ENCODE measurements at regions not wholly inside any gene's neighbourhood (a gene's known extent, or its start where the extent isn't known, plus 50 kb on each side); places are given as distances from the start of the nearest gene placed in this dataset.

DNA sequence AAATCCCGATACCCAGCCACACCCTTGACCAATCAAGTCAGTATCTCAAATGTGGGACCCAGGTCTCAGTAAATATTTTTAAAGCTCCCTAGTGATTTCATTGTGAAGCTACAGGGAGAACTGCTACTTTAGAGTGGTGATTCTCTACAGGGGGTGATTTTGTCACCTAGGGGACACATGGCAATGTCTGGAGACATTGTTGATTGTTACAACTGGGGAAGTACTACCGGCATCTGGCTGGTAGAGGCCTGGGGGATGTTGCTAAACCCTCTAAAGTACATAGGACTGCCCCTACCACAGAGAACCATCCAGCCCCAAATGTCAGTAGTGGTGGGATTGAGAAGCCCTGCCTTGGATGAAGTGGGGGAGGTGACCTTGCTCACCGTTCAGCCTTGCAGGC is 152.9 kb downstream of the RPS24 start:
- no peaks in the 10 kb centered on the region for H3K27me3 ChIP-seq (ENCODE audit: control insufficient read depth, insufficient read depth, low read length)
- H3K9ac ChIP-seq (ENCODE audit: low read depth, low read length): no peak overlapping the region
- no peaks in the 10 kb centered on the region for H3K36me3 ChIP-seq (ENCODE audit: control insufficient read depth, insufficient read depth, low read length)
- no peak overlapping the region for H3K4me3 ChIP-seq (ENCODE audit: low read depth, low read length)
- no peaks in the 10 kb centered on the region for H3K4me1 ChIP-seq (ENCODE audit: control insufficient read depth, insufficient read depth, low read length)
- H3K27ac ChIP-seq (ENCODE audit: low read depth, low read length): no peak overlapping the region
- H3K9me3 ChIP-seq (ENCODE audit: control insufficient read depth, insufficient read depth, low read length): no peaks in the 10 kb centered on the region

- Histone ChIP-seq H3K27ac (ENCODE audit: low read depth, low read length) (no peak overlapping the region), H3K9me3 (ENCODE audit: control insufficient read depth, insufficient read depth, low read length) (no peaks in the 10 kb centered on the region), H3K9ac (ENCODE audit: low read depth, low read length) (no peak overlapping the region), H3K27me3 (ENCODE audit: control insufficient read depth, insufficient read depth, low read length) (no peaks in the 10 kb centered on the region), H3K4me1 (ENCODE audit: control insufficient read depth, insufficient read depth, low read length) (no peaks in the 10 kb centered on the region), H3K4me3 (ENCODE audit: low read depth, low read length) (no peak overlapping the region), H3K36me3 (ENCODE audit: control insufficient read depth, insufficient read depth, low read length) (no peaks in the 10 kb centered on the region)
These were observed 153.7 kb downstream of the RPS24 start for GRCh38 chr10:78187371-78187770.

DNA sequence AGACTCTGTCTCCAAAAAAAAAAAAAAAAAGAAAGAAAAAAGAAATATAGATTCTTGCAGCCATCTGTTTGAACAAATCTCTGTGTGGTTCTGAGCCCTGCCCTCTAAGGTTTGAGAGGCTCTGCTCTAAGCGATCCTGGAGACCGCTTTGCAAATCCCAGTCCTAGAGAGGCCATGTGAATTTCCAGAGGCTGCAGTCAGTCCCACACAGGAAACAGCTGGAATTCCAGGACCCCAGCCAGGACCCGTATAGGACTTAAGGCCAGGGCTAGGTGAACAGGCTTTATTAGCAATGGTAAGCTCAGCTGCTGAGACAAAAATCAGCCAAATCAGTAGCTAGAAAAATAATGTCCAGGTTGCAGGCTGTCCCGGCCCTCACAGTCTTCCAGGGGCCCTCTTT is 154.8 kb downstream of the RPS24 start:
- H3K4me1 ChIP-seq (ENCODE audit: control insufficient read depth, insufficient read depth, low read length): no peaks in the 10 kb centered on the region
- peaks cover 3% of the 10 kb centered on the region; the same call in 1 of the 2 replicates for H3K9me3 ChIP-seq (ENCODE audit: control insufficient read depth, insufficient read depth, low read length)
- no peaks in the 10 kb centered on the region for H3K36me3 ChIP-seq (ENCODE audit: control insufficient read depth, insufficient read depth, low read length)
- H3K4me3 ChIP-seq (ENCODE audit: low read depth, low read length): no peak overlapping the region
- no peak overlapping the region for H3K27ac ChIP-seq (ENCODE audit: low read depth, low read length)
- no peak overlapping the region for H3K9ac ChIP-seq (ENCODE audit: low read depth, low read length)
- no peaks in the 10 kb centered on the region for H3K27me3 ChIP-seq (ENCODE audit: control insufficient read depth, insufficient read depth, low read length)

- H3K36me3 ChIP-seq (ENCODE audit: control insufficient read depth, insufficient read depth, low read length): no peaks in the 10 kb centered on the region
- H3K27ac ChIP-seq (ENCODE audit: low read depth, low read length): no peak overlapping the region
- no peak overlapping the region for H3K4me3 ChIP-seq (ENCODE audit: low read depth, low read length)
- no peaks in the 10 kb centered on the region for H3K27me3 ChIP-seq (ENCODE audit: control insufficient read depth, insufficient read depth, low read length)
- H3K9ac ChIP-seq (ENCODE audit: low read depth, low read length): no peak overlapping the region
- H3K9me3 ChIP-seq (ENCODE audit: control insufficient read depth, insufficient read depth, low read length): peaks cover 3% of the 10 kb centered on the region; the same call in 1 of the 2 replicates
- peaks cover 5% of the 10 kb centered on the region; the same call in 1 of the 2 replicates for H3K4me1 ChIP-seq (ENCODE audit: control insufficient read depth, insufficient read depth, low read length)
These were observed 156.6 kb downstream of the RPS24 start for GRCh38 chr10:78190051-78190825.

DNA sequence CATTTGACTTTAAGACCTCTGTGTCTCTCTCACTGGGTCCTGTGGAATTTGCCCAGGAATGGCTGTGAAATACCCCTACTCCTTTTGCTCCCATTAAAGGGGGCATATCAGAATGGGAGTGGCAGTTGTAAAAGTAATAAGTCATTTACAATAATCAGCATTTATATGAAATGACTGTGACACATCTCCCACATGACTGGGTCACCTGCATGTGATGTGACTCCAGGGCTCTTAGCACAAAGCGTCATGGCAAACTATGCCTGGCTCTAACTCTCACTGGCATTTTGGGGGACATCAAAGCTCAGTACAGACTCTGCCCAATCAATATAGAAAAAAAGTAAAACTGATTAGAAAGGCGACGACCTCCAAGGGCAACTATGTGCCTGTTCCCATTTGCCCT is 157.6 kb downstream of the RPS24 start:
- Histone ChIP-seq H3K9me3 (ENCODE audit: control insufficient read depth, insufficient read depth, low read length) (peaks cover 3% of the 10 kb centered on the region; the same call in 1 of the 2 replicates), H3K4me1 (ENCODE audit: control insufficient read depth, insufficient read depth, low read length) (peaks cover 5% of the 10 kb centered on the region; the same call in 1 of the 2 replicates), H3K27ac (ENCODE audit: low read depth, low read length) (no peak overlapping the region), H3K36me3 (ENCODE audit: control insufficient read depth, insufficient read depth, low read length) (no peaks in the 10 kb centered on the region), H3K27me3 (ENCODE audit: control insufficient read depth, insufficient read depth, low read length) (no peaks in the 10 kb centered on the region), H3K4me3 (ENCODE audit: low read depth, low read length) (no peak overlapping the region), H3K9ac (ENCODE audit: low read depth, low read length) (no peak overlapping the region)

DNA sequence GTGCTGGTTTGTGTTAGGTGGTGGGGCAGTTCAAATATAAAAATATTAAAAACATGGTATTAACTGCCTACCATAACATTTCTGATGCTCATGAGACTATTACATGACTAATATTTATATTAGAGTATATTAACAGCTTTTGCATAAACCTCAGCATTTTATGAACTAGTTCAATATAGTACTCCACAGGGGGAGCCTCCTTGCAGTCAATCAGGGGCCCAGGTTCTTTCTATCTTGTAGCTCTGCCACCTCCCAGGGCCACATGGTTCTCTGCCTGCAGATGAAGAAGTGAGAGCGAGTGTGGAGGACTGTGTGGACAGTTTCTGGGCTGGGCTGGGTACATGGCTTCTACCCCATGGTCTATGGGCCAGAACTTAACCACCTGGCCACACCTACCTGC is 159.5 kb downstream of the RPS24 start:
- Histone ChIP-seq H3K9ac (ENCODE audit: low read depth, low read length) (no peak overlapping the region), H3K36me3 (ENCODE audit: control insufficient read depth, insufficient read depth, low read length) (no peaks in the 10 kb centered on the region), H3K27ac (ENCODE audit: low read depth, low read length) (no peak overlapping the region), H3K4me3 (ENCODE audit: low read depth, low read length) (no peak overlapping the region), H3K9me3 (ENCODE audit: control insufficient read depth, insufficient read depth, low read length) (peaks cover 3% of the 10 kb centered on the region; the same call in 1 of the 2 replicates), H3K27me3 (ENCODE audit: control insufficient read depth, insufficient read depth, low read length) (no peaks in the 10 kb centered on the region), H3K4me1 (ENCODE audit: control insufficient read depth, insufficient read depth, low read length) (peaks cover 5% of the 10 kb centered on the region; the same call in 1 of the 2 replicates)

DNA sequence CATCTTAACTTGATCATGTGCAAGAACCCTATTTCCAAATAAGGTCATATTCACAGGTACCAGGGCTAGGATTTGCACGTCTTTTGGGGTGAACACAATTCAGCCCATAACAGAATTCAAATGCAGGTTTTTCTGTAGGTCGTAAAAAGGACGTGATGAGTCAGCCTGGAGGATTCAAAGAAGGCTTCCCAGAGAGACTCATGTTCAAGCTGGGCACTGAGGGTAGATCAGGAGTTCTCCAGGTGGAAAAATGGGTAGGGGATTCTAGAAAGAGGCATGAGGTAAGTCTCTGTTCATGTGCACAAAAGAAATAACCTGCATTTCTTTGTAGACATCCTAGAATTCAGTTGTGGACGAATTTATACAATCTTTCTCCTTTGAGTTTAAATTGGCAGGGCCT is 160.4 kb downstream of the RPS24 start:
- H3K9ac ChIP-seq (ENCODE audit: low read depth, low read length): no peak overlapping the region

DNA sequence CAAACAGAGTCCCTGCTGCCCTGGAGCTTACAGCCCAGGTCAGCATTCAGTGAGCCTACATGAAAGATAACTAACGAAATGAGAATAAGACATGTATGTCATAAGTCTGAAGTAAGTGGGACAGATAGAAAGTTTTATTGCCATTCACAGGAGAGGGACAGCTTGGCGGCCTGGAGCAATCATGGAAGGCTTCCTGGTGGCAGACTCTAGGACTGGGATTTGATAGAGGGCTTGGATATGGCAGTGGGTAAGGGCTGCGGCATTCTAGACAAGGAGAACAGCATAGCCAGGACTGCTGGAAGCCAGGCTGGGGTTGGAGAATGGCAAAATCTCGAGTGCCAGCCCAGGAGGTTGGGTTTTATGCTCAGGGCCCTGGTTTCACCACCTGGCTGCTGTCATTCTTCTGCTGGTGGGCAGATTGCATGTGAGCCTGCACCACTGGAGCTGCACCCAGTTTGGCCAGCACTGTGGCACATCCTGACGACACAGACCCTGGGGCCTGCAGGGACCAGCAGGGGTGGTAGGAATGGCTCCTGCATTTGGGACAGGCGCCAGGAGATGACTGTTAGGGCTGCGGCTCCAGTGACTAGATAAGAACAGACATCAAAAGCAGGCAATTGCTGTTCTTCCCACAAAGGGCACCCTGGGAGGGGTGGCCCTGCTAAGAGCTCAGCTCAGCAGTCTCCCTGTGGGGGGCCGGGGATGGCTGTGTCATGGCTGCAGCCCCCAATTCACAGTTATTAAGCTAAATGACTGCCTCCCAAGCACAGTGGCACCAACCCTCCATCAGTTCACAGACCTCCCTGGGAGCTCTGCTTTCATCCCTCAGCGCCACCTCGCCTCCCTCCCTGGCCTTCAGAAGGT is 161.1 kb downstream of the RPS24 start:
- Histone ChIP-seq H3K4me3 (ENCODE audit: low read depth, low read length) (no peak overlapping the region), H3K27ac (ENCODE audit: low read depth, low read length) (no peak overlapping the region), H3K27me3 (ENCODE audit: control insufficient read depth, insufficient read depth, low read length) (no peaks in the 10 kb centered on the region), H3K4me1 (ENCODE audit: control insufficient read depth, insufficient read depth, low read length) (peaks cover 5% of the 10 kb centered on the region; the same call in 1 of the 2 replicates), H3K36me3 (ENCODE audit: control insufficient read depth, insufficient read depth, low read length) (no peaks in the 10 kb centered on the region), H3K9ac (ENCODE audit: low read depth, low read length) (no peak overlapping the region), H3K9me3 (ENCODE audit: control insufficient read depth, insufficient read depth, low read length) (peaks cover 3% of the 10 kb centered on the region; the same call in 1 of the 2 replicates)

More for the DNA sequence above, 160.4 kb downstream of the RPS24 start:
- H3K27ac ChIP-seq (ENCODE audit: low read depth, low read length): no peak overlapping the region
- no peaks in the 10 kb centered on the region for H3K27me3 ChIP-seq (ENCODE audit: control insufficient read depth, insufficient read depth, low read length)
- H3K36me3 ChIP-seq (ENCODE audit: control insufficient read depth, insufficient read depth, low read length): no peaks in the 10 kb centered on the region
- peaks cover 3% of the 10 kb centered on the region; the same call in 1 of the 2 replicates for H3K9me3 ChIP-seq (ENCODE audit: control insufficient read depth, insufficient read depth, low read length)
- H3K4me3 ChIP-seq (ENCODE audit: low read depth, low read length): no peak overlapping the region
- H3K4me1 ChIP-seq (ENCODE audit: control insufficient read depth, insufficient read depth, low read length): peaks cover 5% of the 10 kb centered on the region; the same call in 1 of the 2 replicates

DNA sequence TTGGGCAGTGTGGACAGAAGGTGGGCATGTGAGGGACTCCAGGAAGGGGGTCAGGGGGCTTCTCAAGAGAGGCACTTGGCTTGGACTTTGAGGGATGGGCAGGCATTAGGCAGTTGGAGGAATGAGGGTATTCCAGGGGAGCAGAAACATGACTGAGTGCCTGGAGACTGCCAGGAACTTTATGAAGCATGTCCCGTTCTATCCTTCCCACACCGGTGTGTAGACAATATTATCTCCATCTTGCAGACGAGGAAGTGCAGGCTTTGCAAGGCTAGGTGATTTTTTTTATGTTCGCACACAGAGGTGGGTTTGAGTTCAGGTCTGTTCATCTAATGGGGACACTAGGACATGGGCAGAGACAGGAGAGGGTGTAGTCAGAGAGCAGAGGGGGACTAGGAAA is 162.7 kb downstream of the RPS24 start:
- Histone ChIP-seq H3K4me1 (ENCODE audit: control insufficient read depth, insufficient read depth, low read length) (peaks cover 5% of the 10 kb centered on the region; the same call in 1 of the 2 replicates), H3K27ac (ENCODE audit: low read depth, low read length) (no peak overlapping the region), H3K36me3 (ENCODE audit: control insufficient read depth, insufficient read depth, low read length) (no peaks in the 10 kb centered on the region), H3K9ac (ENCODE audit: low read depth, low read length) (no peak overlapping the region), H3K27me3 (ENCODE audit: control insufficient read depth, insufficient read depth, low read length) (no peaks in the 10 kb centered on the region), H3K4me3 (ENCODE audit: low read depth, low read length) (no peak overlapping the region), H3K9me3 (ENCODE audit: control insufficient read depth, insufficient read depth, low read length) (peaks cover 3% of the 10 kb centered on the region; the same call in 1 of the 2 replicates)

DNA sequence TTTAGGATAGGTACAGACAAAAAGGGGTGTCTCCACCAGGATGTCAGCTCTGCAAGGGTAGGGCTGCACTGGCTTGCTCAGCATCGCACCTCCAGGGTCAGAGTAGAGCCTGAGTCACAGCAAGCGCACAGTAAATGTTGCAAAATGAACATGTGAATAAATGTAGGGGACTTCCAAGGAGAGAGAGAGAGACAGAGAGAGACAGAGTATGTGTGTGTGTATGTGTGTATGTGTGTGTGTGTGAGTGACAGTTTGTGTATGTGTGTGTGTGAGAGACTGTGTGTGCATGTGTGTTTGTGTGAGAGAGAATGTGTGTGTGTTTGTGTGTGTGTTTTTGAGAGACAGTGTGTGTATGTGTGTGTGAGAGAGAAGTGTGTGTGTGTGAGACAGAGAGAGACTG is 163.3 kb downstream of the RPS24 start:
- Histone ChIP-seq H3K27ac (ENCODE audit: low read depth, low read length) (no peak overlapping the region), H3K4me3 (ENCODE audit: low read depth, low read length) (no peak overlapping the region), H3K36me3 (ENCODE audit: control insufficient read depth, insufficient read depth, low read length) (no peaks in the 10 kb centered on the region), H3K9me3 (ENCODE audit: control insufficient read depth, insufficient read depth, low read length) (peaks cover 3% of the 10 kb centered on the region; the same call in 1 of the 2 replicates), H3K4me1 (ENCODE audit: control insufficient read depth, insufficient read depth, low read length) (peaks cover 5% of the 10 kb centered on the region; the same call in 1 of the 2 replicates), H3K27me3 (ENCODE audit: control insufficient read depth, insufficient read depth, low read length) (no peaks in the 10 kb centered on the region), H3K9ac (ENCODE audit: low read depth, low read length) (no peak overlapping the region)
